ENCODE measurements at regions not wholly inside any gene's neighbourhood (a gene's known extent, or its start where the extent isn't known, plus 50 kb on each side); places are given as distances from the start of the nearest gene placed in this dataset.

- no peak overlapping the region for H3K4me3 ChIP-seq (ENCODE audit: low read depth, low read length)
- no peak for DNase-seq (ENCODE audit: low read depth)
- TF ChIP-seq, protein P1, sequence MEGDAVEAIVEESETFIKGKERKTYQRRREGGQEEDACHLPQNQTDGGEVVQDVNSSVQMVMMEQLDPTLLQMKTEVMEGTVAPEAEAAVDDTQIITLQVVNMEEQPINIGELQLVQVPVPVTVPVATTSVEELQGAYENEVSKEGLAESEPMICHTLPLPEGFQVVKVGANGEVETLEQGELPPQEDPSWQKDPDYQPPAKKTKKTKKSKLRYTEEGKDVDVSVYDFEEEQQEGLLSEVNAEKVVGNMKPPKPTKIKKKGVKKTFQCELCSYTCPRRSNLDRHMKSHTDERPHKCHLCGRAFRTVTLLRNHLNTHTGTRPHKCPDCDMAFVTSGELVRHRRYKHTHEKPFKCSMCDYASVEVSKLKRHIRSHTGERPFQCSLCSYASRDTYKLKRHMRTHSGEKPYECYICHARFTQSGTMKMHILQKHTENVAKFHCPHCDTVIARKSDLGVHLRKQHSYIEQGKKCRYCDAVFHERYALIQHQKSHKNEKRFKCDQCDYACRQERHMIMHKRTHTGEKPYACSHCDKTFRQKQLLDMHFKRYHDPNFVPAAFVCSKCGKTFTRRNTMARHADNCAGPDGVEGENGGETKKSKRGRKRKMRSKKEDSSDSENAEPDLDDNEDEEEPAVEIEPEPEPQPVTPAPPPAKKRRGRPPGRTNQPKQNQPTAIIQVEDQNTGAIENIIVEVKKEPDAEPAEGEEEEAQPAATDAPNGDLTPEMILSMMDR (IDR thresholded peaks at IDR 0.05; ENCODE audit: control insufficient read depth, extremely low read depth, insufficient read depth), result no peak
Observed at GRCh38 chr2:207479198-207479785, 50.5 kb upstream of the CREB1 start.
